Stimulated activated CD4-positive, alpha-beta T cell treated with anti-CD3 and anti-CD28 coated beads, TNF-alpha, amount 100 ng/mL, for 4 hours (primary cell): ENCODE measurements at regions not wholly inside any gene's neighbourhood (a gene's known extent, or its start where the extent isn't known, plus 50 kb on each side); places are given as distances from the start of the nearest gene placed in this dataset.
"Not testable (repeated sequence)": the region's sequence is repeated elsewhere in the genome, so short reads cannot be mapped to it uniquely, and the experiment has no call there.

ENCODE experiments used
- DNase-seq, 3 experiments: peaks; one replicate each; pipeline ENCODE4 v3.0.0-alpha.2; 2020; ENCODE audit warnings: low read depth in 3 of 3

- not testable (repeated sequence) for DNase-seq
These were observed 403.8 kb downstream of the TBC1D32 start for GRCh38 chr6:120930500-120930899.

- no peak for DNase-seq
These were observed 410.1 kb downstream of the TBC1D32 start for GRCh38 chr6:120924214-120924613.

- no peak for DNase-seq
These were observed 416.1 kb downstream of the TBC1D32 start for GRCh38 chr6:120918137-120918536.

- no peak for DNase-seq
These were observed 417.4 kb downstream of the TBC1D32 start for GRCh38 chr6:120916844-120917243.

GRCh38 chr6:120913486-120913885, 420.8 kb downstream of the TBC1D32 start:
- no peak for DNase-seq

GRCh38 chr6:120908767-120909166, 425.5 kb downstream of the TBC1D32 start:
- DNase-seq: no peak

- DNase-seq: no peak
These were observed 430.4 kb downstream of the TBC1D32 start for GRCh38 chr6:120903836-120904235.

- no peak for DNase-seq
These were observed 434.3 kb downstream of the TBC1D32 start for GRCh38 chr6:120899932-120900331.

- DNase-seq: no peak
These were observed 440.2 kb downstream of the TBC1D32 start for GRCh38 chr6:120894077-120894476.

- DNase-seq: no peak
These were observed 457.3 kb downstream of the TBC1D32 start for GRCh38 chr6:120876931-120877330.

- no peak for DNase-seq
These were observed 457.9 kb downstream of the TBC1D32 start for GRCh38 chr6:120876424-120876823.

- no peak for DNase-seq
These were observed 458.4 kb downstream of the TBC1D32 start for GRCh38 chr6:120875900-120876299.

- no peak for DNase-seq
These were observed 459.9 kb downstream of the TBC1D32 start for GRCh38 chr6:120874422-120874821.

GRCh38 chr6:120873125-120873865, 461.0 kb downstream of the TBC1D32 start:
- no peak for DNase-seq

GRCh38 chr6:120872262-120872578, 462.1 kb downstream of the TBC1D32 start:
- no peak for DNase-seq

- no peak for DNase-seq
These were observed 462.6 kb downstream of the TBC1D32 start for GRCh38 chr6:120871416-120872261.

GRCh38 chr6:120869397-120869796, 464.9 kb downstream of the TBC1D32 start:
- no peak for DNase-seq

GRCh38 chr6:120857422-120857821, 476.9 kb downstream of the TBC1D32 start:
- DNase-seq: no peak

- no peak for DNase-seq
These were observed 479.7 kb downstream of the TBC1D32 start for GRCh38 chr6:120854583-120854982.

- no peak for DNase-seq
These were observed 480.8 kb downstream of the TBC1D32 start for GRCh38 chr6:120853489-120853888.

GRCh38 chr6:120852293-120852849, 481.9 kb downstream of the TBC1D32 start:
- DNase-seq: no peak

GRCh38 chr6:120826253-120826652, 508.0 kb downstream of the TBC1D32 start:
- DNase-seq: no peak

- DNase-seq: no peak
These were observed 517.5 kb downstream of the TBC1D32 start for GRCh38 chr6:120816794-120817193.
